Osteoblast (primary cell): ENCODE measurements at regions not wholly inside any gene's neighbourhood (a gene's known extent, or its start where the extent isn't known, plus 50 kb on each side); places are given as distances from the start of the nearest gene placed in this dataset.

ENCODE experiments used
- DNase-seq: peaks from one replicate; pipeline ENCODE4 v3.0.0; 2011; ENCODE audit warnings: low spot score, mixed read lengths; ENCODE audit not compliant: insufficient read length; ENCODE audit errors: missing footprints
- H2AFZ ChIP-seq: 2 replicates; pipeline ENCODE4 v1.6.0; 2011; ENCODE audit warnings: mild to moderate bottlenecking, low read length
- H3K27ac ChIP-seq: 2 replicates; pipeline ENCODE4 v1.5.1; 2011; ENCODE audit warnings: mild to moderate bottlenecking, low read depth, low read length, moderate library complexity
- H3K27me3 ChIP-seq: 2 replicates; pipeline ENCODE4 v1.6.0; 2012; ENCODE audit warnings: mild to moderate bottlenecking, control low read depth, inconsistent platforms, low read length, moderate library complexity; ENCODE audit not compliant: insufficient read depth
- H3K36me3 ChIP-seq: 2 replicates; pipeline ENCODE4 v1.5.1; 2011; ENCODE audit warnings: mild to moderate bottlenecking, low read length, control low read depth, moderate library complexity; ENCODE audit not compliant: insufficient read depth
- H3K4me1 ChIP-seq: 2 replicates; pipeline ENCODE4 v1.5.1; 2011; ENCODE audit warnings: mild to moderate bottlenecking, low read length, control low read depth, moderate library complexity; ENCODE audit not compliant: insufficient read depth
- H3K4me2 ChIP-seq: 2 replicates; pipeline ENCODE4 v1.6.0; 2011; ENCODE audit warnings: mild to moderate bottlenecking, low read length; ENCODE audit not compliant: insufficient read depth
- H3K4me3 ChIP-seq: fragments of 200-600 bp; sonication (generic); 3 replicates; pipeline ENCODE4 v1.5.1; 2012; ENCODE audit warnings: mild to moderate bottlenecking, low read length, inconsistent platforms; ENCODE audit not compliant: insufficient read depth
- H3K79me2 ChIP-seq: 2 replicates; pipeline ENCODE4 v1.6.0; 2012; ENCODE audit warnings: mild to moderate bottlenecking, low read length, control low read depth, inconsistent platforms; ENCODE audit not compliant: insufficient read depth
- H3K9me3 ChIP-seq: 2 replicates; pipeline ENCODE4 v1.5.1; 2011; ENCODE audit warnings: low read depth, low read length, control low read depth
- H4K20me1 ChIP-seq: 2 replicates; pipeline ENCODE4 v1.6.0; 2012; ENCODE audit warnings: mild to moderate bottlenecking, low read length, control low read depth; ENCODE audit not compliant: insufficient read depth
- CTCF ChIP-seq: IDR thresholded peaks from 2 replicates; pipeline ENCODE4 v1.5.1; 2011; ENCODE audit warnings: mild to moderate bottlenecking, low read depth, low read length, moderate library complexity; ENCODE audit errors: extremely low read depth

DNA sequence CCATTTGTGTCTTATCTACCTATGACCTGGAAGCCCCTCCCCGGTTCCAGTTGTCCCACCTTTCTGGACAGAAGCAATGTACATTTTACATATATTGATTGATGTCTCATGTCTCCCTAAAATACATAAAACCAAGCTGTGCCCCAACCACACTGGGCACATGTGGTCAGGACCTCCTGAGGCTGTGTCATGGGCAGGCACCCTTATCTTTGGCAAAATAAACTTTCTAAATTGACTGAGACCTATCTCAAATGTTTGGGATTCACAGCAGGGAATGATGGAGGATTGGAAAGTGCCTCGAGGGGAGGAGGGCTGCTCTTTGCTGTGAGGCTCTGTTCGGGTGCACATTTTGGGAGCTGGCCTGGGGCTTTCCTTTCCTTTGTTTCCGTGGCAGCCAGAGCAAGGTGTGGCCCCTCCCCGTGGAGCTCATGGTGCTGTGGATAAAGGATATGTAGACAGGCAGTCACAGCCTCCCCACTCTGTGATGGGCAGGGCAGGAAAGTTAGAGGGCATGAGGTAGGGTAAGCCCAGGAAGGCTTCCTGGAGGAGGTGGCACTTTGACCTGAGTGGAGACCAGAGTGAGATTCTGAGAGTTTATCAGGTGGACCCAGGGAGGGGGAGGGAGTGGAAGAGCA is 615.6 kb downstream of the TBC1D22A start:
- H3K79me2 ChIP-seq, result no peaks in the 10 kb centered on the region
- no peaks in the 10 kb centered on the region for H3K9me3 ChIP-seq
- peak; percentile 44 for DNase-seq
- no peak overlapping the region for H3K4me3 ChIP-seq
- no peak overlapping the region for H2AFZ ChIP-seq
- no peak overlapping the region for H3K27ac ChIP-seq
- H3K4me1 ChIP-seq, result no peaks in the 10 kb centered on the region
- no peaks in the 10 kb centered on the region for H3K27me3 ChIP-seq
- no peaks in the 10 kb centered on the region for H3K36me3 ChIP-seq
- TF ChIP-seq CTCF, result no peak
- H3K4me2 ChIP-seq, result no peak overlapping the region
- no peaks in the 10 kb centered on the region for H4K20me1 ChIP-seq

DNA sequence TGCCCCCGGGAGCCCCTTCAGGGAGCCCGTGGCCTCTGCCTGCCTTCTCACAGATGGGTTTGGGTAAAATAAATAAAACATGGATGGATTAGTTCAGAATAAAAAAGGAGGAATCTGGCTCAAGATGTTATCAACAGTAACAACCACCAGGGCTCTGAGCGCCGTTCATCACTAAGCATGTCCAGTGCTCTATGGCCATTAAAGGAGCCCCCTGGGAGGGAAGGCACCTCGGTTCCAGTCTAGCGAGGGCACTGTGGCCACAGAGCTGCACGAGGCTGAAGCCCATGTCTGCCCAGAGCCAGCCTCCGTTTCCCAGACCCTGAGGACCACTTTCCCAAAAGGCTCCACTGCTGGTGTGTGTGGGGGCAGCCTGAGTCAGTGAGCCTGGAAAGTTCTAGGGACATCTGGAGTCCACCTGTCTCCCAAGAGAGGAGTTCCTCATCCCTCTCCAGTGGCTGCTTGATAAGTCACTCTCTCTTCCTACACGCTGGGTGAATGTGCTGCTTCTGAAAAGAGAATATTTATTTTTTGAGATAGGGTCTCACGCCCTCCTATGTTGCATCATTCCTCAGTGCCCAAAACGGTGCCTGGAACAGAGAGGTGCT is 614.6 kb downstream of the TBC1D22A start:
- Histone ChIP-seq H3K9me3 (no peaks in the 10 kb centered on the region), H3K36me3 (no peaks in the 10 kb centered on the region), H3K4me2 (no peak overlapping the region), H4K20me1 (no peaks in the 10 kb centered on the region), H3K79me2 (no peaks in the 10 kb centered on the region), H2AFZ (no peak overlapping the region), H3K4me1 (no peaks in the 10 kb centered on the region), H3K27me3 (no peaks in the 10 kb centered on the region), H3K4me3 (no peak overlapping the region), H3K27ac (no peak overlapping the region)
- DNase-seq, result peak; percentile 79
- TF ChIP-seq CTCF, result no peak

- Histone ChIP-seq H3K4me1 (no peaks in the 10 kb centered on the region), H4K20me1 (no peaks in the 10 kb centered on the region), H2AFZ (no peak overlapping the region), H3K79me2 (no peaks in the 10 kb centered on the region), H3K27ac (no peak overlapping the region), H3K4me3 (no peak overlapping the region), H3K4me2 (no peak overlapping the region), H3K27me3 (no peaks in the 10 kb centered on the region), H3K36me3 (no peaks in the 10 kb centered on the region), H3K9me3 (no peaks in the 10 kb centered on the region)
- peak; percentile 57 for DNase-seq
- no peak for TF ChIP-seq CTCF
Measured at GRCh38 chr22:47376322-47376700, 613.9 kb downstream of the TBC1D22A start.

DNA sequence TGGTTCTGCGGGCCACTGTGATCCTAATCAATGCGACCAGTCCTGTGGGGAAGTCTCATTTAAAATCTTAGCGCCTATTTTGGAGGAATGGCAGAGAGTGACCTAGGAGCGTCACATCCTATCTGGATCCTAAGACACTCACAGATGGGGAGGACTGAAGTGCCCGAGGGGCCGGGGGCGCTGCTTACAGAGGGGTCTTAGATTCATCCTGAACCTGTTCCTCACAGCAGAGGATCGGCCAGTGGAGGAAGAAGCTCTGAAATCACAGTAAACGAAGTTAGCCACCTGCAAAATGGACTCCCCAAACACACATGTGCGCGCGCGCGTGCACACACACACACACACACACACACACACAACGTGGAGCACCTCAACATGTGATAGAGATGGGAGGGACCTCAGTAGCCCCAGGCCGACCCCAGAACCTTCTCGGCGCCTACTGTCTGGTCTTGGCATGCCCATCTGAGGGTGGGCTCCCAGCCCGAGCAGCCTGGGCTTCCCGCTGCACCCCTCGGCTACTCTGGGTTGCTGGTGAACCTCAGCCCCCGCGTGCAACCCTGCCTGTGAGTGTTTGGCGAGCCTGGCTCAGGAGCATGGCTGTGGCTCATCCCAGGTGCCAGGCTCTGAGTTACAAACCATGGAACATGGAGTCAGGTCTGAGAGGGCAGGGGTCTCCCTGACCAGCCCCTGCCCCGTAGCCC is 613.3 kb downstream of the TBC1D22A start:
- H3K27ac ChIP-seq, result no peak overlapping the region
- no peak overlapping the region for H3K4me2 ChIP-seq
- no peak overlapping the region for H2AFZ ChIP-seq
- H3K36me3 ChIP-seq, result no peaks in the 10 kb centered on the region
- H3K79me2 ChIP-seq, result no peaks in the 10 kb centered on the region
- no peaks in the 10 kb centered on the region for H4K20me1 ChIP-seq
- no peak for TF ChIP-seq CTCF
- H3K9me3 ChIP-seq, result no peaks in the 10 kb centered on the region
- H3K4me1 ChIP-seq, result no peaks in the 10 kb centered on the region
- H3K27me3 ChIP-seq, result no peaks in the 10 kb centered on the region
- H3K4me3 ChIP-seq, result no peak overlapping the region
- DNase-seq, result peak; percentile 77
